ENCODE measurements at regions not wholly inside any gene's neighbourhood (a gene's known extent, or its start where the extent isn't known, plus 50 kb on each side); places are given as distances from the start of the nearest gene placed in this dataset.
A peak's percentile ranks its signal among the peaks of the same experiment; 100 is the strongest.

DNA sequence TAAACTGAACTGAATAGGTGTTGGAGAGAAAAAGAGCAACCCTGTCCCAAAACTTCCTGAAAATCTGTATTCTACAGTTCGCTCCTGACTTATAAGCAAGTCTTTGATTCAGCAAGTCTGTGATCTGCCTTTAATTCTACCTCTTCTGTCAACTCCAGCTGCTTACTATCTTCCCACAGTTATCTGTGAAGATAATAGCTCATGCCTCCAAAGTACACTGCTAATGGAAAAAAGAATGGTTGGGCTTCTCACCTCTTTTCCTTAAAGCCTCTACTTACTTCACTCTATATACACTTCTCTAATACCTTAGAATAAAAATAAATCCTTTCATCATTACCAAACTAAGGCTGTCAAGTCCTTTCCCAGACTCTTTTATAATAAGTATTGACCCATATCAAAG is 391.5 kb upstream of the MIR17HG start:
- TF ChIP-seq, protein P1, sequence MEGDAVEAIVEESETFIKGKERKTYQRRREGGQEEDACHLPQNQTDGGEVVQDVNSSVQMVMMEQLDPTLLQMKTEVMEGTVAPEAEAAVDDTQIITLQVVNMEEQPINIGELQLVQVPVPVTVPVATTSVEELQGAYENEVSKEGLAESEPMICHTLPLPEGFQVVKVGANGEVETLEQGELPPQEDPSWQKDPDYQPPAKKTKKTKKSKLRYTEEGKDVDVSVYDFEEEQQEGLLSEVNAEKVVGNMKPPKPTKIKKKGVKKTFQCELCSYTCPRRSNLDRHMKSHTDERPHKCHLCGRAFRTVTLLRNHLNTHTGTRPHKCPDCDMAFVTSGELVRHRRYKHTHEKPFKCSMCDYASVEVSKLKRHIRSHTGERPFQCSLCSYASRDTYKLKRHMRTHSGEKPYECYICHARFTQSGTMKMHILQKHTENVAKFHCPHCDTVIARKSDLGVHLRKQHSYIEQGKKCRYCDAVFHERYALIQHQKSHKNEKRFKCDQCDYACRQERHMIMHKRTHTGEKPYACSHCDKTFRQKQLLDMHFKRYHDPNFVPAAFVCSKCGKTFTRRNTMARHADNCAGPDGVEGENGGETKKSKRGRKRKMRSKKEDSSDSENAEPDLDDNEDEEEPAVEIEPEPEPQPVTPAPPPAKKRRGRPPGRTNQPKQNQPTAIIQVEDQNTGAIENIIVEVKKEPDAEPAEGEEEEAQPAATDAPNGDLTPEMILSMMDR (IDR thresholded peaks at IDR 0.05; ENCODE audit: unreplicated experiment) = no peak
- H3K27me3 Mint-ChIP-seq (ENCODE audit: unreplicated experiment) = no peaks in the 10 kb centered on the region
- H3K36me3 Mint-ChIP-seq (ENCODE audit: low read depth, unreplicated experiment) = no peaks in the 10 kb centered on the region
- no peak overlapping the region for H3K27ac Mint-ChIP-seq (ENCODE audit: unreplicated experiment)
- DNase-seq (ENCODE audit: low spot score) = no peak
- H3K9me3 Mint-ChIP-seq (ENCODE audit: unreplicated experiment) = no peaks in the 10 kb centered on the region
- no peaks in the 10 kb centered on the region for H3K4me1 Mint-ChIP-seq (ENCODE audit: unreplicated experiment)
- H3K4me3 Mint-ChIP-seq (ENCODE audit: unreplicated experiment) = no peak overlapping the region

DNA sequence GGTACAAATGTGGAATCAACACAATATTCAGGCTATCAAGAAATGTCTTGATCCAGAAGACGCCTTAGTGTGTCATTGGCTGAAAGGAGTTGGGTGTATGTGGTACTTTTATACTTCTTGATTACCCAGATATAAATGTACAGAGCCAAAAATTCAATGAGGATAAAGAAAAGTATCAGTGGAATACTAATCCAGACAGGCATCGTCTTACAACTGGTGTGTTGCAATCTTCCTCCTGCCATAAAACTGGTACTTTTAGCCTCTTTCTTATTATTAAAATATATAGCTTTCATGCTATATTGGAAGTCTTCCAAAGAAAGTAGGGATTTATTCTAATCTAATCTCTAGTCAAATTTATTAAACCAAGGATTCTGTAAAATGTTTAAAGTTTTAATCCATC is 388.6 kb upstream of the MIR17HG start:
- Mint-ChIP-seq H3K27me3 (ENCODE audit: unreplicated experiment) (no peaks in the 10 kb centered on the region), H3K36me3 (ENCODE audit: low read depth, unreplicated experiment) (no peaks in the 10 kb centered on the region)

DNA sequence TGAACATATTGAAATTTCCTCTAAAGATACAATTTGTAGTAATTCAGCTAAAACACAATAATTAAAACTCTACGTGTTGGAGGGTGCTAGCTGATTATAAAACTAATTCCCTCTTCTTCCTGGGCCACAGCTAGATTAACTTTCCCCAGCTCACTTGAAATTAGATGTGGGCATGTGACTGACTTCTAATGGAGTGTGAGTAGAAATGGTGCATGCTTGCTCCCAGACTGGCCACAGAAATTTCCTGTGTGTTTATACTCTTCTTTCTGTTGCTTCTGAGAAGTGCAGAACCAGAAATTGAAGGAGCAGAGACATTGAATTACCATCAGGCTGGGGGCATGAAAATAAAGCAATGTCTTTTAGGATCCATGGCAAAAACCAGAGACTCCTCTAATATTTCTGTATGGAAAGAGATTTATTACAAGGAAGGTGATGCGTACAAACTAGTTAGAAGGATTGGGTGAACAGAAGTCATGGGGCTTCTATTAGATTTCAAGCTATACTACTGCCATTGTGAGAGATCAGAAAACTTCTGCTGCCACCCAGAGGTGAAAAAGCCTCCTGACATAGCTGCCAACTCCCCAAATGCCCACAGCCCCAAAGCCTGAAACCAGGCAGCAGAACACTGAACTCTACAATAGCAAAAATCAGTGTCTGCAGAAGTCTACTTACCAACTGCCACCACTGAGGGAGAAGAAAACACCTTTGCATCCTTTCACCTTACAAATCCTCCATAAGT is 379.2 kb upstream of the MIR17HG start:
- Mint-ChIP-seq H3K4me3 (ENCODE audit: unreplicated experiment) (no peak overlapping the region), H3K9me3 (ENCODE audit: unreplicated experiment) (no peaks in the 10 kb centered on the region), H3K27me3 (ENCODE audit: unreplicated experiment) (no peaks in the 10 kb centered on the region), H3K4me1 (ENCODE audit: unreplicated experiment) (no peaks in the 10 kb centered on the region), H3K27ac (ENCODE audit: unreplicated experiment) (no peak overlapping the region), H3K36me3 (ENCODE audit: low read depth, unreplicated experiment) (no peaks in the 10 kb centered on the region)
- TF ChIP-seq, protein P1 (IDR thresholded peaks at IDR 0.05; ENCODE audit: unreplicated experiment) = peak; percentile 41
- DNase-seq (ENCODE audit: low spot score) = peak; percentile 54

More for the DNA sequence above, 388.6 kb upstream of the MIR17HG start:
- DNase-seq (ENCODE audit: low spot score) = no peak
- TF ChIP-seq, protein P1 (IDR thresholded peaks at IDR 0.05; ENCODE audit: unreplicated experiment) = no peak
- Mint-ChIP-seq H3K27ac (ENCODE audit: unreplicated experiment) (no peak overlapping the region), H3K4me1 (ENCODE audit: unreplicated experiment) (no peaks in the 10 kb centered on the region), H3K4me3 (ENCODE audit: unreplicated experiment) (no peak overlapping the region), H3K9me3 (ENCODE audit: unreplicated experiment) (no peaks in the 10 kb centered on the region)

DNA sequence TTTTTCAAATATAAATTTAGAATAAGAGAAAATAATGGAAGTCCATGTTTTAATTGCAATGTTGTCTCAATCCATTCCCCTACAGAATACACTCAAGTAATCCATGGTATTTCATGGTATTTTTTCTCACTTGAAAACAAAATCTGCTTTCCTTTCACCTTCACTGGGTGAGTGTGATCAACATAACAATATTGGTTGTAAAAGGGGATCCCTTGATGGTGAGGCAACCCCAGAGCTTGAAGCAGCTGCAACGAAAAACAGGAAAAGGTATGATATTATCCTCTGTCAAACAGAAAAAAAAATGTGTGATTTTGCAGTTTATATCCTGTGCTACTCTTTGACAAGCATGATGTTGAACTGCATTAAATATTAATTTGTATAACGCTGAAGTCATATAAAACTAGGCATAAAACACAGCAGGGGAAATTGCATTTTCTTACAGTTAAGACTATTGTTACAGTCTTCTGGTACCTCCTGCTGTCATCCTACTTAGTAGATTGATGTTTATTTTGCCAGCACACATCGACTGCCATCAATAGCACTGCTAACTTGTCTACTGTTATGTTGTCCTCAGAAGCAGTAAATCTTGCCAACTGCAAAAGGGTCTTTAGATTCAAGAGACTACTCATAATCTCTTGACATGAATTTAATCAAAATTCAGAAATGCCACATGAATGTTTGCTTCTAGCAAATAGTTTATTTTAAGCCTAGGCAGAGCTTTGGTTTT is 373.1 kb upstream of the MIR17HG start:
- TF ChIP-seq, protein P1 (IDR thresholded peaks at IDR 0.05; ENCODE audit: unreplicated experiment) = no peak
- no peak overlapping the region for H3K4me3 Mint-ChIP-seq (ENCODE audit: unreplicated experiment)
- no peaks in the 10 kb centered on the region for H3K36me3 Mint-ChIP-seq (ENCODE audit: low read depth, unreplicated experiment)
- H3K27ac Mint-ChIP-seq (ENCODE audit: unreplicated experiment) = no peak overlapping the region
- no peaks in the 10 kb centered on the region for H3K9me3 Mint-ChIP-seq (ENCODE audit: unreplicated experiment)
- DNase-seq (ENCODE audit: low spot score) = no peak
- H3K27me3 Mint-ChIP-seq (ENCODE audit: unreplicated experiment) = no peaks in the 10 kb centered on the region
- no peaks in the 10 kb centered on the region for H3K4me1 Mint-ChIP-seq (ENCODE audit: unreplicated experiment)

DNA sequence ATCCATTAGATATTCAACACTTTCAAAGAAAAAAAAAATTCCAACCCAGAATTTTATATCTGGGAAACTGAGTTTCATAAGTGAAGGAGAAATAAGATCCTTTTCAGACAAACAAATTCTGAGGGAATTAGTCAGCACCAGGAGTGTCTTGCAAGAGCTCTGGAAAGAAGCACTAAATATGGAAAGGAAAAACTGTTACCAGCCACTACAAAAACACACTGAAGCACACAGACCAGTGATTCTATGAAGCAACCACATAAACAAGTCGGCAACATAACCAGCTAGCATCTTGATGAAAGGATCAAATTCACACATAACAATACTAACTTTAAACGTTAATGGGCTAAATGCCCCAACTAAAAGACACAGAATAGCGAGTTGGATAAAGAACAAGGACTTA is 368.4 kb upstream of the MIR17HG start:
- TF ChIP-seq, protein P1 (IDR thresholded peaks at IDR 0.05; ENCODE audit: unreplicated experiment) = no peak
- H3K27ac Mint-ChIP-seq (ENCODE audit: unreplicated experiment) = no peak overlapping the region
- no peak for DNase-seq (ENCODE audit: low spot score)
- no peaks in the 10 kb centered on the region for H3K9me3 Mint-ChIP-seq (ENCODE audit: unreplicated experiment)
- no peaks in the 10 kb centered on the region for H3K36me3 Mint-ChIP-seq (ENCODE audit: low read depth, unreplicated experiment)
- H3K4me1 Mint-ChIP-seq (ENCODE audit: unreplicated experiment) = peaks cover 3% of the 10 kb centered on the region
- no peak overlapping the region for H3K4me3 Mint-ChIP-seq (ENCODE audit: unreplicated experiment)
- H3K27me3 Mint-ChIP-seq (ENCODE audit: unreplicated experiment) = peaks cover 2% of the 10 kb centered on the region
